ENCODE measurements at regions not wholly inside any gene's neighbourhood (a gene's known extent, or its start where the extent isn't known, plus 50 kb on each side); places are given as distances from the start of the nearest gene placed in this dataset.

DNA sequence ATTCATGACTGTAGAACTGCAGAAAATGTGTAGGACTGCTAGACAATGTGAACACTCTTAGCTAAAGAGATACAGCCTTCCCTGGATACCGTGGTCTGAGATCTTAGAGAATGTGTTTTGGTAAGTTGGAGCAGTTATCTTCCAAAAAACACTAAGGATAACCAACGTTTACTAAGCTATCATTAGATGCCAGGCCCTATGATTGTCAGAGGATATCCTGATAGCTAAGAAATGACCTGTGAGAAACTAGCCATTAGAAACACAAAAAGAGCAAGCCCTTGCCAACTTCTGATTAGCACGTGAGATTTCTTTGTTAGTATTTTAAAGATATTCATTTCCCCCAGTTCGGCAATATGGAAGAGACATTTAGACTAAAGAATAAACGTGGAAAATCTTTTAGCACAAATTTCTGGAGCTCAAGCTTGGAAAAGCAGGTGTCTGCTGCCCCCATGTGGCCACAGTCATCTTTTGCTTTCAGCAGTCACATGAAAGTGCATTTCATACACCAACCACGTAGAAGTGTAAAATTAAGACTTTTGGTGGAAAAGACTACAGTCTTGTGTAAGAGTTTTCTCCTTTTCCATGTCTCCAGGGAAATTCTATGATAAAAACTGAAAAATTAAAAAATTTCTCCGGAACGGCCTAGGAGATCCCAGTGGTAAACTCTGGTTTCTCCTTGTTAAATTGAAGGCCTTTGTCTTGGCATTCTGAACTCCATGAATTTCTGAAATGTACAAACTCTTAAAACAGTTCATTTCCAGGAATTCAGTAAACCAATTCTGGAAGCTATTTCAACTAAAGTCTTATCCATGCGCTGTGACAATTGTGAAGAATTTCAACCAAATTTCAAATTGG lies 136.4 kb downstream of the ZNF674 start (continued):
- TF ChIP-seq ZBTB40 (IDR thresholded peaks at IDR 0.05) (no peak), ZBTB40 (CRISPR knock-in tag; IDR thresholded peaks at IDR 0.05) (no peak), SMC3 (IDR thresholded peaks at IDR 0.05; ENCODE audit: low read length) (peak; percentile 68), ZNF510 (CRISPR knock-in tag; IDR thresholded peaks at IDR 0.05; ENCODE audit: low read depth) (no peak), SP5 (CRISPR knock-in tag; IDR thresholded peaks at IDR 0.05; ENCODE audit: borderline replicate concordance, low read depth) (no peak), THRA (CRISPR knock-in tag; IDR thresholded peaks at IDR 0.05; ENCODE audit: borderline replicate concordance) (no peak), ZFX (CRISPR knock-in tag; IDR thresholded peaks at IDR 0.05; ENCODE audit: low read depth) (no peak), ATF7 (IDR thresholded peaks at IDR 0.05) (no peak), ATF7 (CRISPR knock-in tag; IDR thresholded peaks at IDR 0.05) (no peak), STAG1 (CRISPR knock-in tag; IDR thresholded peaks at IDR 0.05) (peak; percentile 88)
- TF ChIP-seq, protein P1, sequence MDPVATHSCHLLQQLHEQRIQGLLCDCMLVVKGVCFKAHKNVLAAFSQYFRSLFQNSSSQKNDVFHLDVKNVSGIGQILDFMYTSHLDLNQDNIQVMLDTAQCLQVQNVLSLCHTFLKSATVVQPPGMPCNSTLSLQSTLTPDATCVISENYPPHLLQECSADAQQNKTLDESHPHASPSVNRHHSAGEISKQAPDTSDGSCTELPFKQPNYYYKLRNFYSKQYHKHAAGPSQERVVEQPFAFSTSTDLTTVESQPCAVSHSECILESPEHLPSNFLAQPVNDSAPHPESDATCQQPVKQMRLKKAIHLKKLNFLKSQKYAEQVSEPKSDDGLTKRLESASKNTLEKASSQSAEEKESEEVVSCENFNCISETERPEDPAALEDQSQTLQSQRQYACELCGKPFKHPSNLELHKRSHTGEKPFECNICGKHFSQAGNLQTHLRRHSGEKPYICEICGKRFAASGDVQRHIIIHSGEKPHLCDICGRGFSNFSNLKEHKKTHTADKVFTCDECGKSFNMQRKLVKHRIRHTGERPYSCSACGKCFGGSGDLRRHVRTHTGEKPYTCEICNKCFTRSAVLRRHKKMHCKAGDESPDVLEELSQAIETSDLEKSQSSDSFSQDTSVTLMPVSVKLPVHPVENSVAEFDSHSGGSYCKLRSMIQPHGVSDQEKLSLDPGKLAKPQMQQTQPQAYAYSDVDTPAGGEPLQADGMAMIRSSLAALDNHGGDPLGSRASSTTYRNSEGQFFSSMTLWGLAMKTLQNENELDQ (CRISPR knock-in tag; IDR thresholded peaks at IDR 0.05; ENCODE audit: borderline replicate concordance) = no peak
- TF ChIP-seq, protein P2, sequence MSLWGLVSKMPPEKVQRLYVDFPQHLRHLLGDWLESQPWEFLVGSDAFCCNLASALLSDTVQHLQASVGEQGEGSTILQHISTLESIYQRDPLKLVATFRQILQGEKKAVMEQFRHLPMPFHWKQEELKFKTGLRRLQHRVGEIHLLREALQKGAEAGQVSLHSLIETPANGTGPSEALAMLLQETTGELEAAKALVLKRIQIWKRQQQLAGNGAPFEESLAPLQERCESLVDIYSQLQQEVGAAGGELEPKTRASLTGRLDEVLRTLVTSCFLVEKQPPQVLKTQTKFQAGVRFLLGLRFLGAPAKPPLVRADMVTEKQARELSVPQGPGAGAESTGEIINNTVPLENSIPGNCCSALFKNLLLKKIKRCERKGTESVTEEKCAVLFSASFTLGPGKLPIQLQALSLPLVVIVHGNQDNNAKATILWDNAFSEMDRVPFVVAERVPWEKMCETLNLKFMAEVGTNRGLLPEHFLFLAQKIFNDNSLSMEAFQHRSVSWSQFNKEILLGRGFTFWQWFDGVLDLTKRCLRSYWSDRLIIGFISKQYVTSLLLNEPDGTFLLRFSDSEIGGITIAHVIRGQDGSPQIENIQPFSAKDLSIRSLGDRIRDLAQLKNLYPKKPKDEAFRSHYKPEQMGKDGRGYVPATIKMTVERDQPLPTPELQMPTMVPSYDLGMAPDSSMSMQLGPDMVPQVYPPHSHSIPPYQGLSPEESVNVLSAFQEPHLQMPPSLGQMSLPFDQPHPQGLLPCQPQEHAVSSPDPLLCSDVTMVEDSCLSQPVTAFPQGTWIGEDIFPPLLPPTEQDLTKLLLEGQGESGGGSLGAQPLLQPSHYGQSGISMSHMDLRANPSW (CRISPR knock-in tag; IDR thresholded peaks at IDR 0.05; ENCODE audit: borderline replicate concordance) = no peak
